H9 (cell line): ENCODE measurements at regions not wholly inside any gene's neighbourhood (a gene's known extent, or its start where the extent isn't known, plus 50 kb on each side); places are given as distances from the start of the nearest gene placed in this dataset.

Experiments used
- DNase-seq: peaks from one replicate; pipeline ENCODE4 v3.0.0-alpha.2; 2017
- H2AFZ ChIP-seq: one replicate; pipeline ENCODE4 v1.6.1; 2013; ENCODE audit warnings: mild to moderate bottlenecking, low read length, control low read depth, moderate library complexity
- H2AK5ac ChIP-seq: 2 replicates; pipeline ENCODE4 v1.6.1; 2013; ENCODE audit warnings: low read length, control low read depth, mixed read lengths; ENCODE audit not compliant: insufficient read length
- H2BK120ac ChIP-seq: one replicate; pipeline ENCODE4 v1.6.1; 2013; ENCODE audit warnings: low read depth, mild to moderate bottlenecking, low read length, control low read depth, inconsistent platforms; ENCODE audit not compliant: poor library complexity, severe bottlenecking
- H2BK12ac ChIP-seq: 2 replicates; pipeline ENCODE4 v1.6.1; 2013; ENCODE audit warnings: low read length, control low read depth, mixed read lengths, low read depth; ENCODE audit not compliant: insufficient read length
- H2BK15ac ChIP-seq: 2 replicates; pipeline ENCODE4 v1.6.1; 2013; ENCODE audit warnings: low read depth, low read length, control low read depth
- H2BK20ac ChIP-seq: one replicate; pipeline ENCODE4 v1.6.1; 2013; ENCODE audit warnings: low read depth, mild to moderate bottlenecking, low read length, control low read depth, inconsistent platforms; ENCODE audit not compliant: poor library complexity, severe bottlenecking
- H2BK5ac ChIP-seq: 2 replicates; pipeline ENCODE4 v1.6.1; 2013; ENCODE audit warnings: low read length, control low read depth, mixed read lengths; ENCODE audit not compliant: insufficient read length
- H3K14ac ChIP-seq: 2 replicates; pipeline ENCODE4 v1.6.1; 2013; ENCODE audit warnings: low read length, control low read depth; ENCODE audit not compliant: insufficient read depth
- H3K18ac ChIP-seq: 2 replicates; pipeline ENCODE4 v1.6.1; 2013; ENCODE audit warnings: low read depth, mild to moderate bottlenecking, mixed read lengths, low read length, control low read depth; ENCODE audit not compliant: insufficient read length
- H3K23ac ChIP-seq: 2 replicates; pipeline ENCODE4 v1.6.1; 2013; ENCODE audit warnings: low read length, control low read depth, mixed read lengths, low read depth; ENCODE audit not compliant: insufficient read length
- H3K23me2 ChIP-seq: 2 replicates; pipeline ENCODE4 v1.6.1; 2013; ENCODE audit warnings: low read depth, mild to moderate bottlenecking, mixed read lengths, low read length, control low read depth; ENCODE audit not compliant: insufficient read length, poor library complexity, severe bottlenecking
- H3K27ac ChIP-seq: 2 replicates; pipeline ENCODE4 v1.5.1; 2013; ENCODE audit warnings: low read length, control low read depth, mixed read lengths, low read depth; ENCODE audit not compliant: insufficient read length
- H3K27me3 ChIP-seq: 2 replicates; pipeline ENCODE4 v1.6.1; 2013; ENCODE audit warnings: low read length, control low read depth, inconsistent platforms; ENCODE audit not compliant: insufficient read depth
- H3K4ac ChIP-seq: 2 replicates; pipeline ENCODE4 v1.6.1; 2013; ENCODE audit warnings: low read depth, mild to moderate bottlenecking, control low read depth, inconsistent platforms, low read length, moderate library complexity
- H3K4me1 ChIP-seq: 2 replicates; pipeline ENCODE4 v1.6.1; 2013; ENCODE audit warnings: low read length, control low read depth, inconsistent platforms; ENCODE audit not compliant: insufficient read depth
- H3K4me2 ChIP-seq: 2 replicates; pipeline ENCODE4 v1.6.1; 2013; ENCODE audit warnings: low read length, control low read depth, mixed read lengths; ENCODE audit not compliant: insufficient read length, insufficient read depth
- H3K56ac ChIP-seq: 2 replicates; pipeline ENCODE4 v1.6.1; 2013; ENCODE audit warnings: low read depth, mild to moderate bottlenecking, mixed read lengths, low read length, control low read depth; ENCODE audit not compliant: insufficient read length
- H3K79me1 ChIP-seq: 2 replicates; pipeline ENCODE4 v1.6.1; 2013; ENCODE audit warnings: low read depth, mild to moderate bottlenecking, moderate library complexity, low read length, control low read depth, inconsistent platforms; ENCODE audit not compliant: insufficient read depth, poor library complexity, severe bottlenecking
- H3K79me2 ChIP-seq: 2 replicates; pipeline ENCODE4 v1.6.1; 2013; ENCODE audit warnings: low read length, control low read depth, inconsistent platforms; ENCODE audit not compliant: insufficient read depth
- H3K9ac ChIP-seq: 2 replicates; pipeline ENCODE4 v1.6.1; 2013; ENCODE audit warnings: low read length, control low read depth, mixed read lengths; ENCODE audit not compliant: insufficient read length; ENCODE audit errors: extremely low read depth
- H3K9me3 ChIP-seq: one replicate; pipeline ENCODE4 v1.6.1; 2013; ENCODE audit warnings: low read depth, low read length, inconsistent platforms; ENCODE audit not compliant: control insufficient read depth
- H3T11ph ChIP-seq: one replicate; pipeline ENCODE4 v1.6.1; 2013; ENCODE audit warnings: mild to moderate bottlenecking, low read length, control low read depth, inconsistent platforms
- H4K20me1 ChIP-seq: one replicate; pipeline ENCODE4 v1.6.1; 2013; ENCODE audit not compliant: control insufficient read depth, insufficient read length, insufficient read depth
- H4K5ac ChIP-seq: 2 replicates; pipeline ENCODE4 v1.6.1; 2013; ENCODE audit warnings: low read depth, mild to moderate bottlenecking, mixed read lengths, low read length, control low read depth; ENCODE audit not compliant: insufficient read length
- H4K8ac ChIP-seq: replicated peaks from 2 replicates; pipeline ENCODE4 v1.6.1; 2013; ENCODE audit warnings: low read length, control low read depth, mixed read lengths, low read depth; ENCODE audit not compliant: insufficient read length
- H4K91ac ChIP-seq: 2 replicates; pipeline ENCODE4 v1.6.1; 2013; ENCODE audit warnings: low read depth, mild to moderate bottlenecking, moderate library complexity, mixed read lengths, low read length, control low read depth; ENCODE audit not compliant: insufficient read length
- H3K27ac Mint-ChIP-seq, 3 experiments: 2 replicates in 2 of 3; 3 replicates in 1 of 3; pipeline ENCODE4 v1.8.0; 2020 to 2021; ENCODE audit warnings: mixed read lengths in 3 of 3, mild to moderate bottlenecking in 1 of 3, moderate library complexity in 1 of 3
- H3K27me3 Mint-ChIP-seq: 2 replicates; pipeline ENCODE4 v1.8.0; 2021; ENCODE audit warnings: low read depth, mild to moderate bottlenecking, moderate library complexity, mixed read lengths
- H3K36me3 Mint-ChIP-seq, 3 experiments: 2 replicates in 2 of 3; 3 replicates in 1 of 3; pipeline ENCODE4 v1.8.0; 2020 to 2021; ENCODE audit warnings: low read depth in 3 of 3, mixed read lengths in 3 of 3; ENCODE audit not compliant: insufficient read depth in 1 of 3
- H3K4me1 Mint-ChIP-seq, 2 experiments: 2 replicates each; pipeline ENCODE4 v1.8.0; 2020; ENCODE audit warnings: mixed read lengths in 2 of 2
- H3K4me3 Mint-ChIP-seq, 2 experiments: 2 replicates in 1 of 2; 3 replicates in 1 of 2; pipeline ENCODE4 v1.8.0; 2020 to 2021; ENCODE audit warnings: mild to moderate bottlenecking in 2 of 2, mixed read lengths in 2 of 2, moderate library complexity in 1 of 2
- H3K9me3 Mint-ChIP-seq, 2 experiments: 2 replicates in 1 of 2; 3 replicates in 1 of 2; pipeline ENCODE4 v1.8.0; 2020; ENCODE audit warnings: mild to moderate bottlenecking in 2 of 2, mixed read lengths in 2 of 2, moderate library complexity in 1 of 2
- CTCF ChIP-seq: fragments of 200-600 bp; sonication (generic); conservative IDR thresholded peaks from 3 replicates; pipeline ENCODE4 v1.8.0; 2021; ENCODE audit warnings: antibody characterized with exemption, mild to moderate bottlenecking
- WGBS: extraction: QIAGEN DNeasy Blood & Tissue Kit; methylation state at CpG from one replicate; pipeline ENCODE4 v1.1.7; 2013; ENCODE audit warnings: missing lambda C conversion rate, low lambda C conversion rate, mixed read lengths; ENCODE audit not compliant: insufficient read length; ENCODE audit errors: extremely low coverage; 5-methylcytosine and 5-hydroxymethylcytosine counted together

GRCh38 chr10:55491712-55492111, 690.7 kb upstream of the PCDH15 start:
- Histone ChIP-seq H4K5ac (no peak overlapping the region), H3K23me2 (no peaks in the 10 kb centered on the region), H2AFZ (no peak overlapping the region), H2BK120ac (no peak overlapping the region), H3K27me3 (no peaks in the 10 kb centered on the region), H2BK12ac (no peak overlapping the region), H3K4ac (no peak overlapping the region), H4K8ac (no peak overlapping the region), H3K4me2 (no peak overlapping the region), H3K23ac (no peak overlapping the region), H3K27ac (no peak overlapping the region), H3K9ac (no peak overlapping the region), H3K9me3 (no peaks in the 10 kb centered on the region), H2BK5ac (no peak overlapping the region), H3K79me2 (no peaks in the 10 kb centered on the region), H2BK20ac (no peak overlapping the region), H2AK5ac (no peak overlapping the region), H3K56ac (no peak overlapping the region), H3K14ac (no peak overlapping the region), H2BK15ac (no peak overlapping the region), H4K20me1 (no peaks in the 10 kb centered on the region), H3K18ac (no peak overlapping the region), H3K4me1 (no peaks in the 10 kb centered on the region), H4K91ac (no peak overlapping the region), H3K79me1 (no peaks in the 10 kb centered on the region), H3T11ph (no peak overlapping the region)
- Mint-ChIP-seq H3K27ac (no peak overlapping the region), H3K27me3 (no peaks in the 10 kb centered on the region), H3K4me3 (no peak overlapping the region), H3K36me3 (no peaks in the 10 kb centered on the region), H3K9me3 (no peaks in the 10 kb centered on the region), H3K4me1 (no peaks in the 10 kb centered on the region)
- no peak for DNase-seq
- no peak for TF ChIP-seq CTCF
- no CpG with 5 or more reads among the region's 1 CpG for WGBS
